NCI-H128 (cell line): ENCODE measurements at regions not wholly inside any gene's neighbourhood (a gene's known extent, or its start where the extent isn't known, plus 50 kb on each side); places are given as distances from the start of the nearest gene placed in this dataset.

Source experiments
- DNase-seq: peaks from one replicate; lab custom pipeline; 2025; ENCODE audit not compliant: unreplicated experiment; lab: John Stamatoyannopoulos, UW

DNA sequence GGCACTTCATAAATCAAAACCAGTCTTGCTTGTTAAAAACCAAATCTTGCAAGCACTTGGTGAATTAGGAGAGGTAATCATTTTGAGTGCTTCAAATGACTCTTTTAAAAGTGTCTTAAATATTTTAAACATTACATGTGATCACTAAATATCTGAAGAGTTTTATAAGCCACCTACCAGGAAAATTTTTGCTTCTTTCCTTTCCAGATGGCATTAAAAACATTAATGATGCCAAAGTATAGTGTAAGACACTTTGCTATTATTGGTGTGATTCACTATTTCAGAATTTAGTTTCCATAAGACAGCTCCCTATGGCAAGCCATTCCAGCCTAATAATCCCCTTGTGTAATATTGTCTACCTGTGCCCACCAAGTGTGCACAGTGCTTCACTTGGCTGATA lies 548.8 kb upstream of the ADAMTS5 start:
- DNase-seq, result no peak

DNA sequence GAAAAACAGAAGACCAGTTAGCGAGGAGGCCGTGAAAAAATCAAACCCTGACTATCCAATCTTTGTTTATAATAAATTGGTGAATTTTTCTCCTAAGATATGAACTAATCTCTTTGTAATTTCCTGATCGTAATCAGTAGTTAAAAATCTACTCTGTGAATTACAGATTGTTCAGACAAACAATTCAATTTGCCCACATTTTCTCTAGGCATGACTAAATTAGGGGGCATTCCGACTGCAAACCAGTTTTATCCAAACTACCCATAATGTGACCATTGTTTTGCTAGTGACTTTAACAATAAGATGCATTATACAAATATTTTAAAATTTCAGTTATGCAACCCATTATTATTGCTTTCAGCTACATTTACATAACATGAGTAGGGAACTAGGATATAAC lies 546.9 kb upstream of the ADAMTS5 start:
- DNase-seq, result no peak

DNA sequence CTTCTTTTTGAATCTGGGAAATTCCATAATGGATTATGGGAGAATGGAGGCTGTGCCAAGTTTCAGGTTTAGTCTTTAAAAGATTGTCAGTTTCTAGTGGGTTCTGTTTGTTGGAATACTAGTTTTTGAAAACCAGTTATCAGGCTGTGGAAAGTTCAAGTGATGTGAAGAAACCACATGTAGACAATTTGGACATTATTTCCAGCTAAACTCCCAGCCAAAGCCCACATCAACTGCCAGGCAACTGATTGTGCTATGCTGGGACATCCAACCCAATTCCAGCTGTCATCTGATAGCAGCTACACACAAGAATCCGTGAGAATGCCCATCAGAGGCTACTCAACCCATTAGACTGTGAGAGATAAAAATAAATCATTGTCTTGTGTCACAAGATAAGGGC lies 546.1 kb upstream of the ADAMTS5 start:
- DNase-seq, result no peak

DNA sequence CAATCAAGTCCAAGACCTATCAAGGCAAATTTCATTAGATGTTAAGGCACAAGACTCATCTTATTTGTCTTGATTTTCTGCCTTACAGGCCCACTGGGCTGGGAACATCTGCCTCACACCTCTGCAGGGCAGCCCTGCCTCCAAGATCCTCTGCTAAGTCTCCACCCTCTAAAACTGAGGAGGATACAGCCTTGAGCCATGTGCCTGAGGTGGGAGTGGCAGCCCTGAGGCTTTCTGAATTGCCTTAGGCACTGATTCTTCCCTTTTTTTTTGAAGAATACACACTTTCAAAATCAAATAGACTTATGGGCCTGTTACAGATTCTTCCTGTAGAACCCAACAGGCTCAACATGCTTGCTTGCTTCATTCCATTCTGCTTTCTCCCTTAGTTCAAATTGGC lies 544.3 kb upstream of the ADAMTS5 start:
- DNase-seq, result no peak

DNA sequence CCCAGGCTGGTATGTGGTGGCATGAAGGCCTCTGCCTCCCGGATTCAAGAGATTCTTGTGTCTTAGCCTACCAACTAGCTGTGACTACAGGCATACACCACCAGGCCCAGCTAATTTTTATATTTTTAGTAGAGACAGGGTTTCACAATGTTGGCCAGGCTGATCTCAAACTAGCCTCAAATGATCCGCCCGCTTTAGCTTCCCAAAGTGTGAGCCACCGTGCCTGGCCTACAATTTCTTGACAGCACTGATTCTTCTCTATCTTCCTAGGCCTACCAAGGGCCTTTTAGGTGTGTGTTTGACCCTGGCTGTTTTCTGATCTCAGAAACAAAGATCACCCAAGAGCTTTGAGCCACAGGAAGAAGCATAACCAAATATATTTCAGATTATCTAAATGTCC lies 540.8 kb upstream of the ADAMTS5 start:
- DNase-seq, result no peak

DNA sequence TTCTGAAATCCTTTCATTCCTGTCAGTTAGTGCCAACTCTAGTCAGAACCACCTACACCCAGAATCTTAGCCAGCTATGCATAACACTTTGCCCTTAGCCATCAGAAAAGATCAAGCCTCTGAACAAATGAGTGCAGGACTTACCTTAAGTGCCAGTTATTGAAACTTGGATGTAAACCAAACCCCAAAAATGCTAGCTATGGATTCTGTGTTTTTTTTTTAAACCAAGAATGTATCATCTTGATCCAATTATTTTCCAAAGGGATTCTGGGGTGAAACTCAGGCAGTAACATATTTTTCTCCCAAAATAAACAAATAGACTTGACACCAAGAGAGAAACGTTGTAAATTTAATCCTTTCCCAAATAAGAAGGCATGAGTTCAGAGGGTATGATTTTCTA lies 538.6 kb upstream of the ADAMTS5 start:
- no peak for DNase-seq

DNA sequence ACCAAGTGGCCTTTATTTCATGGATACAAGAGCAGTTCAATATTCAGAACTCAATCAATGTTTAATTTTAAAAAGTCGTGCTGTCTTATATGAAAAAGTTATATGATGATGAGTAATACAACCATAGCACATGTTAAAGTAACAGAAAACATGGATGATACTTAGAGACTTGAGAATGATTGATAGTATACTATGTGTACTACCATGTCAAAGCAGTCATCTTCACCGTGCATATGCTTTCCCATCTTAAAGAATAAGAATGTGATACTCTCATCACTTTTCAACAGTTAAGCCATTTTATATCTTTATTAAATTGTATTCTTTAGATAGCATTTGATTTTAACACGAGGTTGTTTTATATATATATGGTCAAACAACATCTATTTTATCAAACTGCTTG lies 535.9 kb upstream of the ADAMTS5 start:
- DNase-seq, result no peak

DNA sequence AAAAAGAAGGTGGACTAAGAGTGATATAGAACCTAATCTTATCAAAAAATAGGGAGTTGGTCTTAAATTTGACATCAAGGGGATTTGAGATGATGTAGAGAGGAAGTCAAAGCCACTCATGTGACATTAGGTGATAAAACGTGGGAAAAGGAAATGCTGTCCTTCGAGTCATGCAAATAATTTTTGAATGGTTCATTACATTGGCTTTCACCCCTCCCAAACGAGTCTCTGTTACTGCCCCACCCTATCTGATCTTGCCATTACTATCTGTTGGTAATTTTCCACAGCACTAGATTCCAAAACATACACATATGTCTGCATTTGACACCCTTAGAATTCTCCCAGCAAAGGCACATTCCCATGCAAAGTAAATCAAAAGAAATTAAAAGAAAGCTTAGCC lies 531.1 kb upstream of the ADAMTS5 start:
- DNase-seq, result no peak

DNA sequence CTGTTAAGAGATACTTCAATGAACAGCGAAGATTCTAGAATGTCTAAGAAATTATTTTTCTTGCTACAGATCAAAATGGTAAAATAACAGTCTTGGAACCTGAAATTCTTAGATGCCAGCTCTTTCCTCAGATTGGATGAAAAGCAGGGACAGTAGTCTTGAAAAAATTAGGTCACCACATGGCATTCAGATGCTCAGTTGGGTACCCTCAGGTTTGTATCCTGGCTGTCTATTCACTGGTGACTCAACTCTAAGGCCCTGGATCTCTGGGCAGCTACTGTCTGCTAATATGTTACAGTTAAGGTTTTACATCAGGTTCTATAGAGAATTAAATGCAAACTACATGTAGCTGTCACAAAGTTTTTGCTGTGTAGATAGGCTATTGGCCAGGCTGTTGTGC lies 528.9 kb upstream of the ADAMTS5 start:
- DNase-seq, result no peak

DNA sequence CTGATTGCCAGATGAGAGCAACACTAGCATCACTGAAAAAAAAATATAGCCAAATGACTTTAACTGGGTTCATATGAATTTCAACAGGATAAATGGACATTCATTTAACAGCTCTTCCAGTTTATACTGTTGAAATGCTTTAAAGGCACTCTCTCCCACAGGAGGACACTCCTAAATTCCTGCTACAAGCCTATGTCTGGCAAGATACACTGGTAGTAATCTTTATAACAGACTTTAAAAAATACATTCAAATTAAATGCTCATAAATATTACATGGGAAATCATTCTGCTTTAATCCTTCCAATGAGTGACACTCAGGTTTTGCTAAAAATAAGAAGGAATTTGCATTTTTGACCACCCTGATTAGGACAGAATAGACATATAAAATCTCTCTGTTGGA lies 526.7 kb upstream of the ADAMTS5 start:
- no peak for DNase-seq

DNA sequence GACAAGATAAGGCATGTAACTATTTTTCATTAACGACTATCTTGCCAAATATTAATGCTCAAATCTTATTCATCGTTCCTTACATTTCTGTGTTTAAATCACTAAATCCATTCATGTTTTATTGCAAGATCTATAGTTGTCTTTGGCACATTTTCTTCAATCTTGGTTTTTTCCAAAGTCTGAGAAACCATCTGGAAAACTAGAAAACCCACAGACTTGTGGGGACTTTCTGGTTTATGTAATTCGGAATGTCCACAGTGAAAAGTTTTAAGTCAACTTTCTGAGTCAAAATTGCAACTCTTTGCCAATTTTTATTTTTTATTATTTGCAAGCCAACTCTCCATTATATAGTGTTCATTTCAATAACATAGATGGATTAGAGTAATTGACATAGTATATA lies 520.8 kb upstream of the ADAMTS5 start:
- no peak for DNase-seq

DNA sequence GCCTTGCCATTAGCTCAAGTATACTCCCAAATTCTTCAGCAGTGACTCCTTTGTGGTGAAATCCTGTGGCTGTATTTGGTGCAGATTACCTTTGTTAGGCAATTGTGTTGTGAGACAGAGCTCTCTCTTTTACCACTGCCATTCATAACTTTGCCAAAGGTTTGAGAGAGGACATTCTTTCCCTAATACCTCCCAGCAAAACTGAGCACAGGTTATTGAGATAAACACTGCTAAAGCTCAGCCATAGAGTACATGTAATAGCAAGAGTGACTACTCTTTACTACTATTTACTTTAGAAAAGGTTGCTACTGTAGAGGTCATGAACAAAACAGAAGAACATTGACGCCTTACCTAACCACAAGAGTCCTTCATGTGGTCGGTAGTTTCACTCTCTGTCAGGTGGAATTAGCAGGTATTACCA lies 514.0 kb upstream of the ADAMTS5 start:
- DNase-seq, result no peak

DNA sequence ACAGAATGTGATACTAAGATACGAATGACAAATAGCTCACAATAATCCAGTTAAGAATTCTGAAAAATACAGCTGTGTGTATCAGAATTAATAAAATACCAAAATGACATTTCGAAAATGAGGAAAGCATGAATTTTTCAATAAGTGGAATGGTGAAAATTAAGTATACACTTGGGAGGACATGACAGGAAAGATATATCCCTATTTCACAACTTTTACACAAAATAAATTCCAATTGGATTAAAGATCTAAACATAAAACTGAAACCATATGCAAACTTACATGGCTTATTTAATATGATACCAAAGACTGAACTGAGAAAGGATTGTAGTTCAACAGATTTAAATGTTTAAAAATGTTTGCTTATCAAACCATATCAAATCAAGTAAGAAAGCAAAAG lies 510.4 kb upstream of the ADAMTS5 start:
- no peak for DNase-seq

DNA sequence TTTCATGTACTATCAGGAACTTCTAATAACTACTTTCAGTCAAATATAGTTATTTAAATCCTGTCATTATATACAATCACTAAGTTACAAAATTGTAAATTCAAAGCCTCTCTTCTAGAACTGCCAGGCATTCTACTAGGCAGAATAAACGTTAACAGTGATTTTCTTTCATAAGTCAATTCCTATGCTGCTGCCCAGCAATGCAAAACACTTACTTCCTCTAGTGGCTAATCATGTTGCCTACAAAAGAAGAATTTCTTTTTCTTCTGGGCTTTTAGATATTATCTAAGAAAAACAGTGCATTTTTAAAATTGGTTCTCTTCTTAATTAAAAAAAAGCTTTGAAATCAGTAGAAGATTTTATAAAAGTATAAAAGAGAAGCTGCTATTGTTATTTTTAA lies 509.8 kb upstream of the ADAMTS5 start:
- DNase-seq, result no peak

DNA sequence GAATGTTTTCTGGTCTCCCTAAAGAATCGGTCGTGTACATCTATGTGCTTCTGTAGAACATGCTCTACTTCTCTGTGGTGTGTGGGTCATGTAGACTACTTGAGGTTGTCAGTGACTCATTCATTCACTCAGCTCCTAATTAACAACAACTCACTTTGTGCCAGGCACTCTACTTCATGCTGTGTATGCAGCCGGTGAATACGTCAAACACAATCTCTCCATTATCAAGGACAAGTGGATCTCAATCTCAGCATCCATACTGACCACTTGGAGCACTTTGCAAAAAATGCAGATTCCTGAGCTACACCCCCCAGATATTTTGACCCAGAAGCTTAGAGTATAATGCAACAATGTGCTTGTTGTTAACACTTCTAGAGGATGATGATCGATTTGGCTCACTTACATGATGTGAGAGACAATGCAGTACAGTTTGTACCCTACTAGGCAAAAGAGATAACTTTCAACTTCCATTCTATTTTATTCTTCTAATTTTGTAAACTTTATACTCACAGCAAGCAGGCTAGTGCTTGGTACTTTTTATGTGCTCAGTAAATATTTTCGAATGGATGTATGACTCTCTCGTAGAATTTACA lies 508.6 kb upstream of the ADAMTS5 start:
- no peak for DNase-seq

DNA sequence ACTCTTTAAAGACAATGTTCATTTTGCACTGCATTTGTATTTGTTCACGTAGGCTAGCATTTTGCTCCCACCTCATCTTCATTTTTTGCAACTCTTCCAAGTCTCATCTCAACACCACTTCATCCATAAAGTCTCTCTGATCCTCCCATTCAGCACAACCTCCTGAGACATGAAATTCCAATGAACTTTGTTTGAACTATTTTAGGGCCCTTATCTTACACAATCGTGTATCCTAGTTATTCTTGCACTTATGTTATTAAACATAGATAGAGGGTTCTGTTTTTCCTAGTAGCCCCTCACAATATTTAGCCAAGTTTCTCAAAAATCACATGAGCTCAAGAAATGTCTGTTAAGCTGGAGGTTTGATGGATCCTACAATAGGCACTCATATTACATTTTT lies 500.5 kb upstream of the ADAMTS5 start:
- no peak for DNase-seq

DNA sequence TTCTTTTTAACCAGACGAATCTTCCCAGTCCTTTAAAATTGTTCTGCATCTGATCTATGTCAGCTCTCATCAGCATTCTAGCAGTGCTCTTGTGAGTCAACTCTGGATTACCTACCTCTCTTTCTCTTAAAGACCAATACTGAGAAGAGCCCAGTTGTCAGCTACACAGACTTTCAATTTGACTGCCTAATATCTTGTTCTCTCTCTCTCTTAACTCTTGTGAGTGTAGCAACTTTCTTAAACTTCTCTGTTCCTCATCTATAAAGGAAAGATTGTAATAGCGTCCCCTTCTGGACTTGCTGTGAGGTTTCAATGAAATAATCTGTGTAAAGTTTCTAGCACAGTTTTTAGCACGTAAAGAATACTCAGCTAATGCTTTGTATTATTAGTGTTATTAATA lies 499.3 kb upstream of the ADAMTS5 start:
- DNase-seq, result no peak

DNA sequence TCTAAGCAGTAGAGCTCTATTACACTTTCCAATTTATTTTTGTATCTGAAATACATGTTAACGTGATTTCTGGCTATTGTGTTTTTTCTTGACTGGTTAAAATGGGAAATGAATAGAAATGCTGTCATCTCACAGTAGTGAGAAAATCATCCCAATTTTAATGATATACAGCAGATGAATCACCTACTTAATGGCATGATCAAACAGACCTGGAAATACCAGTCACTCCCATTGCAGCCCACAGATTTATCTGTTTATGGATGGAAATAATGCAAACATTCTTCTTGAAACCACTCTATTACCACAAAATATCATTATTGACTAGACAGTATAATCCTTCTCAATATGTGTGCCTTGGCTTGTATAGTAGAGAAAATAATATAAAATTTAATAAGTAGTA lies 497.8 kb upstream of the ADAMTS5 start:
- DNase-seq, result no peak

DNA sequence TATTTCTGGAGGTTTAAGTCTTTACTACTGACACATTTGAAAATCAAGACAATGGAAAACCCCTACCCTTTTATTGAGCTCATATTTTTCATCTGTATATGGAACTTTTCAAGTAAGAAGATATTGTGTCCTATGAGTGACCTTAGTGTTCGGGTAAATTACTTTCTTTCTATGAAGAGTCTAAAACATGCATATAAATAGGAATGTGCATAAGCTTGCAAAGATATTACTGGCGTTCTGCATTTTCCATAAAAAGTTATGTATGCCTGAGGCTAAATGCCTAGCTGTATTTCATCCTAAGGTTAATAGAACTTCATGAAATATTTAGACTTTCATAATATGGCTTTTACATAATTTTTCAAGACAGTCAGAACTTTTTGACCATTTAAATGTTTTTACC lies 495.8 kb upstream of the ADAMTS5 start:
- no peak for DNase-seq

DNA sequence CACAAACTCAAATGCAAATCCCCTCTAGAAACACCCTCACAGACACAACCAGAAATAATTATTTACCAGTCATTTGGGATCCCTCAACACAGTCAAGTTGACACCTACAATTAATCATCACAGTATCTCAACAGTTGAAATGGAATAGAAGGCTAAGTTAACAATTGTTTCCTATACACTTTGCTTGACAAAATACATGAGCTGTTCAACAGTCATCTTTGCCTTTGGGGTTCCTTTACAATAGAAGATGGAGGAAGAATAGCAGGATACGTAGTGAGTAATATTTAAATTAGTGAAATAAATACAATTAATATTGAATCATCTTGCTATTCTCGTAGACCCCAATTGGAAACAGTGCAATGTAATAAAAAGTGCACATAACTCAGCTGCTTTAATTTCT lies 487.3 kb upstream of the ADAMTS5 start:
- no peak for DNase-seq

DNA sequence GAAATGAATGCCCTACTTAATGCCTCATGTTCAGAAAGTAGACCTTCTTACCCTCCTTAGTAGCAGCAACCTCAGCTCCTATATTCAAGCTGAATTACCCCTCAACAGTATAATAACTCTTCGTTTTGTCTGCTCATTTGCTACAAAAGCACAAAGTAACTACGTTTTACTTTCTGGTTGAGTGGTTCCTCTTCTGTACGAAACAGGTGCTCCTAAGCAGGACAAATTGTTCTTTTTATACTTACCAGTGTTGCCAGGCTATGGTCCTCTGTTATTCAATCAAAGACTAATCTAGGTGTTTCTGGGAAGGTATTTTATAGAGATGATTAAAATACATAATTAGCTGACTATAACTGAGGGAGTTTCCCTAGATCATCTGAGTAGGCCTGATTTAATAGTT lies 484.2 kb upstream of the ADAMTS5 start:
- DNase-seq, result no peak

DNA sequence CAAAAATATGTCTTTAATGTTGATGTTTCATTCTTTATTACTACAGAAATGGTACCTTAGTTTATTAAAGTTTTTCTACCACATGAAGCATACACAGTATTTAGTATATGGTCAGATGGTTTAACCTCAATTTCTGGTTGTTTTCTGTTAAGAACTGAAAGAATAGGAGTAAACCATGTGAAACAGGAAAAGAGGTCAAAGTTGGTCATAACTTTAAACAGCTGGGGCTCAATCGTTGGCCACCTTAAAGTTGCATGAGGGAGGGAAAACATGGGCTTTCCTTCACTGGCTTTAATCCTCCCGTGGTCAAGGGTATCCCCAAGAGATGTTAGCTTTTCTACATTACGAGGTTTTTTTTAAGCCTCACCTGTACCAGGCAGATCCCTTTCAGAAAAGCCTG lies 483.3 kb upstream of the ADAMTS5 start:
- no peak for DNase-seq

DNA sequence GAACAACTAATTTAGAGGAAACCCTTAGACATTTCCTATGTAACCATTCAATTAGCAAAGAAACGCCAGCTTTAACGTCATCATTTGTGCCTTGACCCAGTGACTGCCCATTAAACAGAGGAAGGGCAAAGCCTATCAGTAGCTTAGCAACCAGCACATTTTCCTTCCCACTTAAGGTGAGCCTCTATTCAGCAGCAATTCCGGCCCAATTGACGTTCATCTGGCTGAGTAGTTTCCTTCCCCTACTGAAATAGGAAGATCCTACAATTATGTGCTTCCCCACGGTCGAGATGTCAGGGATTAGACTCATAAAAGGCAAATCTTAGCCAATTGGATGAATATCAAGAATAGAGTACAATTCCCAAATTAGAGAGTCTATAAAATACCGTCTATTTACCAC lies 482.1 kb upstream of the ADAMTS5 start:
- DNase-seq, result no peak

DNA sequence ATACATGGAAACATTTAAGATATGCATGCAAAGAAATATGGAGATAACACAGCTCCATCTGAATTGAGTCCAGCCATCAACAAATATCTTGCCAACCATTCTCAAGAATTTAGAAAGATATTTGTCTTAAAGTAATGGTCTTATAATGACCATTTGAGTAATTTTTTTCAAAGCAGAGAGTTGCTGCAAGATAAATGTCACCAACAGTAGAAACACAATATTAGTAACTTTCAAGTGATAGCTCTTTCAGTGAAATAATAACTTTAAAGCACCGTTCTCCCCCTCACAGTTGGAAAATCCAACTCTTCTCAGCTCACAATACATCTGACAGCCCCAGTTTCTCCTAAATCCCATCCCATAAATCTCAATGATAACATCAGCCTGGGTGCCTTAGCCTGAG lies 481.0 kb upstream of the ADAMTS5 start:
- no peak for DNase-seq
